SU-DHL-6 (cell line): ENCODE measurements at regions not wholly inside any gene's neighbourhood (a gene's known extent, or its start where the extent isn't known, plus 50 kb on each side); places are given as distances from the start of the nearest gene placed in this dataset.

ENCODE experiments used
- H2AFZ ChIP-seq: fragments of 200-600 bp; sonication (generic); 2 replicates; pipeline ENCODE4 v1.6.1; 2014; ENCODE audit warnings: low read depth, mild to moderate bottlenecking, moderate library complexity, mixed read lengths, antibody characterized with exemption, low read length; ENCODE audit not compliant: severe bottlenecking
- H3F3A ChIP-seq: fragments of 200-600 bp; shearing (Covaris generic); 2 replicates; pipeline ENCODE4 v1.6.0; 2016; ENCODE audit warnings: antibody characterized with exemption, mild to moderate bottlenecking; ENCODE audit not compliant: insufficient read depth
- H3K27ac ChIP-seq: fragments of 200-600 bp; sonication (generic); 2 replicates; pipeline ENCODE4 v1.5.1; 2016; ENCODE audit warnings: low read depth, mild to moderate bottlenecking, low read length, moderate library complexity, mixed read lengths
- H3K27me3 ChIP-seq: fragments of 200-600 bp; sonication (generic), shearing (Covaris generic); 2 replicates; pipeline ENCODE4 v1.6.0; 2014; ENCODE audit warnings: mild to moderate bottlenecking, low read length
- H3K36me3 ChIP-seq: fragments of 200-600 bp; sonication (generic); 2 replicates; pipeline ENCODE4 v1.6.1; 2014; ENCODE audit warnings: mild to moderate bottlenecking, low read length, mixed read lengths
- H3K4me2 ChIP-seq: fragments of 300-600, 200-600 bp; shearing (Covaris generic), sonication (generic); 2 replicates; pipeline ENCODE4 v1.6.0; 2014; ENCODE audit warnings: low read length, low read depth, mild to moderate bottlenecking; ENCODE audit not compliant: poor library complexity, severe bottlenecking
- H3K4me3 ChIP-seq: fragments of 200-600 bp; sonication (generic); 2 replicates; pipeline ENCODE4 v1.5.1; 2014; ENCODE audit warnings: antibody characterized with exemption, low read length, mild to moderate bottlenecking, mixed read lengths; ENCODE audit not compliant: insufficient read depth, poor library complexity, severe bottlenecking
- H3K79me2 ChIP-seq: fragments of 200-600 bp; sonication (generic); 2 replicates; pipeline ENCODE4 v1.6.1; 2014; ENCODE audit warnings: mild to moderate bottlenecking, low read length, moderate library complexity; ENCODE audit not compliant: insufficient read depth
- H3K9ac ChIP-seq: fragments of 200-600 bp; sonication (generic); 2 replicates; pipeline ENCODE4 v1.7.0; 2014; ENCODE audit warnings: mild to moderate bottlenecking, low read length
- H3K9me2 ChIP-seq: fragments of 200-600 bp; sonication (generic); replicated peaks from 2 replicates; pipeline ENCODE4 v1.6.1; 2014; ENCODE audit warnings: low read length; ENCODE audit not compliant: insufficient read depth
- H3K9me3 ChIP-seq: fragments of 200-600 bp; sonication (generic); 2 replicates; pipeline ENCODE4 v1.6.1; 2014; ENCODE audit warnings: low read length, mixed read lengths; ENCODE audit not compliant: insufficient read depth
- H4K20me1 ChIP-seq: fragments of 200-600 bp; sonication (generic); 2 replicates; pipeline ENCODE4 v1.6.1; 2014; ENCODE audit warnings: low read depth, mild to moderate bottlenecking, antibody characterized with exemption, low read length, moderate library complexity, mixed read lengths
- EZH2phosphoT487 ChIP-seq: fragments of 200-600 bp; sonication (generic), shearing (Covaris generic); conservative IDR thresholded peaks from 2 replicates; pipeline ENCODE4 v1.6.1; 2018; ENCODE audit warnings: mild to moderate bottlenecking, antibody characterized with exemption, low read length, moderate library complexity, mixed read lengths
- TF ChIP-seq, protein P1 (sequence below): fragments of 200-600 bp; sonication (generic); IDR thresholded peaks from one replicate; pipeline ENCODE4 v1.5.1; 2017; ENCODE audit warnings: antibody characterized with exemption, mild to moderate bottlenecking, low read length, moderate library complexity; ENCODE audit not compliant: insufficient read depth, poor library complexity, severe bottlenecking

DNA sequence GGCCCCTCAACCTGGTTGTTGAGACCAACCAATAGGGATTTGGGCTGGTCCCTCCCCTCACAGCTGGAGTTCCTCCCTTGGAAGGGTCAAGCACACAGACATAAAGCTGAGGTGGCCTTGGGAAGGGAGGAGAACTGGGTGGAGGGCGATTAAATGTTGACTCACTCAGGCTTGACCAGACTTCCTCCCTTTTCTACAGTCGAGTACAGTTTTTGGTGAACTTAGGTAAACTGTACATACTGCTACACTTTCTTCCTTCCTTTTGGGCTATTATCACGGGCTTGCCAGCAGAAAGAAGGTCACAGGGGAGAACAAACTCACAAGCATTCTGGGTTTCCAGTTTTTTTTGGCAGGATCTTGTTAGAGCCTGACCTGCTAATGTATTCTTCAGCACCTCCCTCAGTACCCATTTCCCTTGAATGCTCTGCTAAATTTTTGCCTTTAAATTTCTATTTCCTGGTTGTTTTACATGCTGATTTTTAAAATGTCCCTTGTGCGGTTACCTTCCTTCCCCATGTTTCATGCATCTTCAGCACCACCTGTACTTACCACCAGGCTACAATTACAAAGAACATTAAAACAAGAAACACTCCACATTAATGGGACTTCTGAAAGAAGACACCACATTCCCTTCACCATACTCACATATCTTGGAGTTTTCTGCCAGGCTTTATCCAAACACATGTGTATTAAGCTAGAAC lies 135.2 kb upstream of the RASGEF1B start:
- no peaks in the 10 kb centered on the region for H3K9me3 ChIP-seq
- peak overlapping the region; percentile 84 for H3K27ac ChIP-seq
- H3K9me2 ChIP-seq = no peaks in the 10 kb centered on the region
- H3K4me3 ChIP-seq = peak overlapping the region; percentile 29
- H3K36me3 ChIP-seq = no peaks in the 10 kb centered on the region
- H3K79me2 ChIP-seq = no peaks in the 10 kb centered on the region
- H2AFZ ChIP-seq = peak overlapping the region; percentile 87
- TF ChIP-seq EZH2phosphoT487 = no peak
- TF ChIP-seq, protein P1, sequence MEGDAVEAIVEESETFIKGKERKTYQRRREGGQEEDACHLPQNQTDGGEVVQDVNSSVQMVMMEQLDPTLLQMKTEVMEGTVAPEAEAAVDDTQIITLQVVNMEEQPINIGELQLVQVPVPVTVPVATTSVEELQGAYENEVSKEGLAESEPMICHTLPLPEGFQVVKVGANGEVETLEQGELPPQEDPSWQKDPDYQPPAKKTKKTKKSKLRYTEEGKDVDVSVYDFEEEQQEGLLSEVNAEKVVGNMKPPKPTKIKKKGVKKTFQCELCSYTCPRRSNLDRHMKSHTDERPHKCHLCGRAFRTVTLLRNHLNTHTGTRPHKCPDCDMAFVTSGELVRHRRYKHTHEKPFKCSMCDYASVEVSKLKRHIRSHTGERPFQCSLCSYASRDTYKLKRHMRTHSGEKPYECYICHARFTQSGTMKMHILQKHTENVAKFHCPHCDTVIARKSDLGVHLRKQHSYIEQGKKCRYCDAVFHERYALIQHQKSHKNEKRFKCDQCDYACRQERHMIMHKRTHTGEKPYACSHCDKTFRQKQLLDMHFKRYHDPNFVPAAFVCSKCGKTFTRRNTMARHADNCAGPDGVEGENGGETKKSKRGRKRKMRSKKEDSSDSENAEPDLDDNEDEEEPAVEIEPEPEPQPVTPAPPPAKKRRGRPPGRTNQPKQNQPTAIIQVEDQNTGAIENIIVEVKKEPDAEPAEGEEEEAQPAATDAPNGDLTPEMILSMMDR = no peak
- H3K9ac ChIP-seq = peak overlapping the region; percentile 49
- H4K20me1 ChIP-seq = no peaks in the 10 kb centered on the region
- peak overlapping the region; percentile 65 for H3K4me2 ChIP-seq
- H3F3A ChIP-seq = 0 out of 2 replicates have a peak, but pooled peaks cover 10% of the 10 kb centered on the region
- H3K27me3 ChIP-seq = no peaks in the 10 kb centered on the region

DNA sequence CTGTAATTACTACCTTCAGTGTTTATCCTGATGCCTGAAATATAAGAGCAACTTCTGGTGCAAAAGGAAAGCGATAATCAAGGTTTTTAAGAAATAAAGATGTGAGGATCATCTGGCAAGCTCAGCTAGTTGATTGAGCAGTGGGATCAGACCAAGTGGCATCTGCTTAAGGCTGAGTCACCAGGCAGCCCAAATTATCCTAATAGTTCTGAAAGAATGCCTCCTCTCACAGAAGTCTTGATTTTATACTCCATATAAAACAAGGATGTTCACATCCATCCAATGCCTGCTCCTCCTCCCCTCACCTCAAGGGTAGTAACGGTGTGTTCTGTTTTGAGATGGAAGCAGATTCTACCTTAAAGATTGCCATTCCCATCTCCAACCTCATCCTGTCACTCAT lies 134.5 kb upstream of the RASGEF1B start:
- no peak for TF ChIP-seq EZH2phosphoT487
- TF ChIP-seq, protein P1 = no peak
- H3K4me3 ChIP-seq = no peak overlapping the region
- peak overlapping the region; percentile 65 for H3K4me2 ChIP-seq
- H3K9ac ChIP-seq = peak overlapping the region; percentile 49; the same call in 1 of the 2 replicates
- no peaks in the 10 kb centered on the region for H4K20me1 ChIP-seq
- no peaks in the 10 kb centered on the region for H3K9me2 ChIP-seq
- H3K9me3 ChIP-seq = no peaks in the 10 kb centered on the region
- H3K36me3 ChIP-seq = no peaks in the 10 kb centered on the region
- H3F3A ChIP-seq = 0 out of 2 replicates have a peak, but pooled peaks cover 10% of the 10 kb centered on the region
- peak overlapping the region; percentile 87 for H2AFZ ChIP-seq
- H3K79me2 ChIP-seq = no peaks in the 10 kb centered on the region
- no peaks in the 10 kb centered on the region for H3K27me3 ChIP-seq
- H3K27ac ChIP-seq = peak overlapping the region; percentile 84

DNA sequence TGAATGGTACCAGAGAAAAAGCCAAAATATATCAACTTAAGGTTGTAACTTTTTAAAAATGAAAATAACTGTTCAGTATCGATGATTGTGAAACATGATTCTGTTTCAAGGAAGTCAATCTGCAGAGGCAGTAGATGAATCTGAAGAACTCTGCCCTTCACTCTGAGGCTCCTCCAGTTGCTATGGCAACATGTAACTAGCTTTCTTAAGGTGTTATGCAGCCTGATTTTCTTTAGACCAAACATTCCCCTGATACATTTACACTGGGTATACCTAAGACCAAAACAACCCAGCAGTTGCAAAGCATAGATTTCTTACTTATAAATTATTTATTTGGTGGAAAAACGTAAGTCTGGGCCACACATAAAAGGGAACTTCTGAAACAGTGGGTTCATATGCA lies 133.6 kb upstream of the RASGEF1B start:
- Histone ChIP-seq H3K9me3 (no peaks in the 10 kb centered on the region), H3K27me3 (no peaks in the 10 kb centered on the region), H3K36me3 (no peaks in the 10 kb centered on the region), H4K20me1 (no peaks in the 10 kb centered on the region), H2AFZ (no peak overlapping the region), H3K27ac (peak overlapping the region; percentile 20; the same call in 1 of the 2 replicates), H3K4me3 (no peak overlapping the region), H3K9me2 (no peaks in the 10 kb centered on the region), H3K4me2 (no peak overlapping the region), H3K79me2 (no peaks in the 10 kb centered on the region), H3K9ac (no peak overlapping the region), H3F3A (0 out of 2 replicates have a peak, but pooled peaks cover 10% of the 10 kb centered on the region)
- TF ChIP-seq EZH2phosphoT487 = no peak
- TF ChIP-seq, protein P1 = no peak
